Transverse colon (tissue), 4 donors: ENCODE measurements at regions not wholly inside any gene's neighbourhood (a gene's known extent, or its start where the extent isn't known, plus 50 kb on each side); places are given as distances from the start of the nearest gene placed in this dataset.

Experiments
- DNase-seq: peaks from one replicate; pipeline ENCODE4 v3.0.0-alpha.2; 2019
- H3K27ac ChIP-seq, 4 donors: fragments of 200-600 bp; sonication (generic); 2 replicates each; pipeline ENCODE4 v1.5.1; 2016 to 2018; ENCODE audit warnings: inconsistent platforms in 4 of 4
- H3K27me3 ChIP-seq: fragments of 200-600 bp; sonication (generic); 2 replicates; pipeline ENCODE4 v1.5.1; 2017; ENCODE audit warnings: inconsistent platforms
- H3K36me3 ChIP-seq, 4 donors: fragments of 200-600 bp; sonication (generic); 2 replicates each; pipeline ENCODE4 v1.5.1; 2017 to 2019; ENCODE audit warnings: inconsistent platforms in 4 of 4
- H3K4me1 ChIP-seq, 4 donors: fragments of 200-600 bp; sonication (generic); 2 replicates each; pipeline ENCODE4 v1.5.1; 2017 to 2020; ENCODE audit warnings: inconsistent platforms in 4 of 4
- H3K4me3 ChIP-seq, 4 donors: fragments of 200-600 bp; sonication (generic); 1 replicate in 1 of 4; 2 replicates in 3 of 4; pipeline versions ENCODE4 v1.5.1 to v1.6.1; 2017 to 2019; ENCODE audit warnings: inconsistent platforms in 4 of 4
- H3K9me3 ChIP-seq, 2 donors: fragments of 200-600 bp; sonication (generic); 2 replicates each; pipeline ENCODE4 v1.5.1; 2017 to 2019; ENCODE audit warnings: inconsistent platforms in 2 of 2
- CTCF ChIP-seq, 5 experiments: fragments of 200-600 bp in 3 of 5; fragments of 450-650 bp in 2 of 5; sonication (generic) in 3 of 5; IDR thresholded peaks; 1 replicate in 2 of 5; 2 replicates in 3 of 5; pipeline ENCODE4 v1.5.1; 2016 to 2017; ENCODE audit warnings: antibody characterized with exemption in 5 of 5, inconsistent platforms in 3 of 5, mild to moderate bottlenecking in 2 of 5, moderate library complexity in 1 of 5
- EP300 ChIP-seq: sonication (generic); formaldehyde crosslinking; IDR thresholded peaks from one replicate; pipeline ENCODE4 v1.6.1; 2017; ENCODE audit warnings: antibody characterized with exemption, low read depth
- POLR2A ChIP-seq: fragments of 450-650 bp; IDR thresholded peaks from one replicate; pipeline ENCODE4 v1.6.1; 2016; ENCODE audit warnings: antibody characterized with exemption, mild to moderate bottlenecking, moderate library complexity
- POLR2AphosphoS5 ChIP-seq, 3 donors: sonication (generic); formaldehyde crosslinking; IDR thresholded peaks; one replicate each; pipeline ENCODE4 v1.6.1; 2016; ENCODE audit warnings: antibody characterized with exemption in 3 of 3
- WGBS, 2 donors: methylation state at CpG; one replicate each; pipeline ENCODE4 v1.1.5; 2018; ENCODE audit warnings: low coverage in 1 of 2; 5-methylcytosine and 5-hydroxymethylcytosine counted together
- in situ Hi-C, 4 donors: fragments of 200-750 bp; cut with MboI; loops; one replicate each; pipeline versions ENCODE4 v1.15.0 to v1.15.1; 2017; ENCODE audit warnings: low sequenced_read_pairs in 3 of 4, low pct_ligation_motif_present in 1 of 4, low pct_unique_long_range_greater_than_20kb in 1 of 4
- intact Hi-C: fragments of 100-400 bp; cut with DNase I; formaldehyde crosslinking; loops from one replicate; pipeline ENCODE4 v1.15.1; 2023; ENCODE audit warnings: low total_unique reads

DNA sequence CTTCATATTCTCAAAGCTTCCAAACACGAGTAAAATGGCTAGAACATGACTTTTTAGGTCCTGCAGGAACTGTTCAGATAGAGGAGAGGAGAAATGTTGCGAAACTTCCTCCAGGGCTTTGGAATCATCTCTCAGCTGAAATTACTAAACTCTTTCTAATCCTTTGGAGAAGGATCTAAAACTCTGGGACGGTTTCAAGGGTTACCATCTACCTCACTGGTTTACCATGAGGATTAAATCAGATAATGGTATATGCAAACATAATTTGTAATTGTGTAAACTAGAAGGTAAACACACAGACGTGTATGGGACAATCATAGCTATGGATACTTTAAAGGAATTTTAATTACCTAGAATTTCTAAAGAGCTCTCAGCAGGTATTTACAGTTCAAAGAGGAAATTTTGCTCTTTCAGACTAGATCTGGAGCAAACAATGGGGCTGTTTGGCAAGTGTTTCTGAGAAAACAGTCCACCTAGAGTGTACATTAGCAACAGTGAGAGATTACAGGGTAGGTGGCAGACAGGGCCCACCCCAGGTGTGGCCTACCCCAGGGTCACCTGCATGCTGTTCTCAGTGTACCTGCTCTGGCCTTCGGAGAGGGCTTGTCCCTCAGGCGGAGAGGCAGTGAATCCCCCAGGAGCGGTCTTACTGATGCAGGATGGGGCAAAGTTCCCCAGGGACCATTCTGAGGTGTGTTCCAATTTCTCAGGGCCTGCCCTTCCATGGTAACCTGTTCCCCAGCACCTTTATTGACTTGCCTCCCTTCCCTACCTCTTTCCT is 124.7 kb upstream of the MAX start:
- no peaks in the 10 kb centered on the region for H3K27me3 ChIP-seq
- in situ Hi-C loops (loop anchor here in 1 of 4 donors (10.0 kb wide), 1 partner anchor 178 kb away; no protein-coding TSS in a partner anchor), intact Hi-C loops (no loop called here)
- DNase-seq = peak; percentile 84
- TF ChIP-seq POLR2A (no peak), EP300 (no peak), POLR2AphosphoS5 (IDR thresholded peaks at IDR 0.05) (peak in 1 of 3 donors; percentile 53), CTCF (IDR thresholded peaks at IDR 0.05) (no peak)
- peak overlapping the region; percentile 73 to 83 (median 78) for H3K27ac ChIP-seq
- H3K4me3 ChIP-seq = no peak overlapping the region
- 46 to 62% methylated on average over 4 to 7 of the region's 7 CpGs for WGBS, 2 donors
- peaks cover 15 to 70% (median 29%) of the 10 kb centered on the region in 4 donors for H3K4me1 ChIP-seq
- H3K36me3 ChIP-seq = no peaks in the 10 kb centered on the region
- no peaks in the 10 kb centered on the region for H3K9me3 ChIP-seq

- Histone ChIP-seq H3K9me3 (no peaks in the 10 kb centered on the region), H3K27ac (peak overlapping the region; percentile 73 to 83 (median 78)), H3K27me3 (no peaks in the 10 kb centered on the region), H3K4me1 (peaks cover 15 to 64% (median 29%) of the 10 kb centered on the region in 4 donors), H3K4me3 (no peak overlapping the region), H3K36me3 (no peaks in the 10 kb centered on the region)
- intact Hi-C loops = no loop called here
- DNase-seq = no peak
- TF ChIP-seq POLR2AphosphoS5 (IDR thresholded peaks at IDR 0.05) = no peak
- no peak for TF ChIP-seq EP300
- TF ChIP-seq CTCF (IDR thresholded peaks at IDR 0.05) = no peak
- no peak for TF ChIP-seq POLR2A
- in situ Hi-C loops = loop anchor here in 1 of 4 donors (10.0 kb wide), 1 partner anchor 176 kb away; no protein-coding TSS in a partner anchor
- 63 to 71% methylated on average over 2 of the region's 2 CpGs for WGBS, 2 donors
These were observed 126.1 kb upstream of the MAX start for GRCh38 chr14:65228436-65228835.

GRCh38 chr14:65228956-65229747 is 126.8 kb upstream of the MAX start:
- Histone ChIP-seq H3K4me3 (peak overlapping the region in 3 of 4 donors; percentile 20 to 44 (median 22)), H3K4me1 (peaks cover 15 to 64% (median 29%) of the 10 kb centered on the region in 4 donors), H3K9me3 (no peaks in the 10 kb centered on the region), H3K27ac (peak overlapping the region; percentile 67 to 82 (median 77)), H3K27me3 (no peaks in the 10 kb centered on the region), H3K36me3 (no peaks in the 10 kb centered on the region)
- DNase-seq = no peak
- in situ Hi-C loops (loop anchor here in 1 of 4 donors (10.0 kb wide), 1 partner anchor 176 kb away; no protein-coding TSS in a partner anchor), intact Hi-C loops (no loop called here)
- WGBS, 2 donors = 77 to 79% methylated on average over 8 of the region's 8 CpGs
- no peak for TF ChIP-seq EP300
- no peak for TF ChIP-seq POLR2A
- TF ChIP-seq CTCF (IDR thresholded peaks at IDR 0.05) = no peak
- no peak for TF ChIP-seq POLR2AphosphoS5 (IDR thresholded peaks at IDR 0.05)
